Stomach (tissue), 4 donors: ENCODE measurements at regions not wholly inside any gene's neighbourhood (a gene's known extent, or its start where the extent isn't known, plus 50 kb on each side); places are given as distances from the start of the nearest gene placed in this dataset.

Experiments used
- EP300 ChIP-seq: sonication (generic); formaldehyde crosslinking; IDR thresholded peaks from one replicate; pipeline ENCODE4 v1.6.1; 2017; ENCODE audit warnings: antibody characterized with exemption
- POLR2A ChIP-seq, 4 donors: fragments of 450-650 bp; IDR thresholded peaks; one replicate each; pipeline ENCODE4 v1.6.1; 2016; ENCODE audit warnings: antibody characterized with exemption in 4 of 4, control low read depth in 2 of 4, mild to moderate bottlenecking in 1 of 4, moderate library complexity in 1 of 4

DNA sequence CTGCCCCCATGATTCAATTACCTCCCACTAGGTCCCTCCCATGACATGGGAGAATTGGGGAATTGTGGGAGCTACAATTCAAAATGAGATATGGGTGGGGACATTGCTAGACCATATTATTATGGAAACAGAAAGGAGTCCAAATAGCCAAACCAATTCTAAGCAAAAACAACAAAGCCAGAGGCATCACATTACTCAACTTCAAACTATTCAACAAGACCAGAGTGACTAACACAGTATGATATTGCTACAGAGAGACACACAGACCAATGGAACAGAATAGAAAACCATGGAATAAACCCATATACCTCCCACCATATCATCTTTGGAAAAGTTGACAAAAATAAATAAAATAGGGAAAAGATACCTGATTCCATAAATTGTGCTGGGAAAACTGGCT, 710.5 kb upstream of the CDH9 start:
- TF ChIP-seq EP300 = no peak
- no peak for TF ChIP-seq POLR2A (IDR thresholded peaks at IDR 0.05)
